AG09319 (cell line): ENCODE measurements at regions not wholly inside any gene's neighbourhood (a gene's known extent, or its start where the extent isn't known, plus 50 kb on each side); places are given as distances from the start of the nearest gene placed in this dataset.

Experiments used
- DNase-seq: peaks from one replicate; pipeline ENCODE4 v3.0.0-alpha.2; 2010; ENCODE audit warnings: low read depth; ENCODE audit errors: extremely low read depth
- TF ChIP-seq, protein P1 (sequence below): IDR thresholded peaks from 2 replicates; pipeline ENCODE4 v1.5.1; 2011; ENCODE audit warnings: low read depth, mild to moderate bottlenecking, inconsistent platforms, low read length, moderate library complexity

DNA sequence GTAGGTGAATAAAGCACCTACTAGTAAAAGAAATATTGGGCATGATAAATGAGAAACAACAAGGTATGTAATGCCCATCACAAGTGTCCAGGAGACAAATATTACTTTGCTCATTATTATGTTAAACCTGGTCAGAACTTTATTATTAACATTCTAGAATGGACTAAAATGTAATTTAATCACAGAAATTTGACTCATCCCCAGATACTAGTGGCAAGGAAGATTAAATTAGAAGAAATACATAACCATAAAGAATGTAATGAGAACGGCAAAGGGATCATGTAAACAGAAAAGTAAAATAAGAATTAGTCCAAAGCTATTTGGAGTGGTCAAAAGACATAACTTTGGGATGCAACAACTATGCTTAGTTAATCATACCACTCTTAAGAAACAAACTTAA, 71.2 kb upstream of the STAC start:
- TF ChIP-seq, protein P1, sequence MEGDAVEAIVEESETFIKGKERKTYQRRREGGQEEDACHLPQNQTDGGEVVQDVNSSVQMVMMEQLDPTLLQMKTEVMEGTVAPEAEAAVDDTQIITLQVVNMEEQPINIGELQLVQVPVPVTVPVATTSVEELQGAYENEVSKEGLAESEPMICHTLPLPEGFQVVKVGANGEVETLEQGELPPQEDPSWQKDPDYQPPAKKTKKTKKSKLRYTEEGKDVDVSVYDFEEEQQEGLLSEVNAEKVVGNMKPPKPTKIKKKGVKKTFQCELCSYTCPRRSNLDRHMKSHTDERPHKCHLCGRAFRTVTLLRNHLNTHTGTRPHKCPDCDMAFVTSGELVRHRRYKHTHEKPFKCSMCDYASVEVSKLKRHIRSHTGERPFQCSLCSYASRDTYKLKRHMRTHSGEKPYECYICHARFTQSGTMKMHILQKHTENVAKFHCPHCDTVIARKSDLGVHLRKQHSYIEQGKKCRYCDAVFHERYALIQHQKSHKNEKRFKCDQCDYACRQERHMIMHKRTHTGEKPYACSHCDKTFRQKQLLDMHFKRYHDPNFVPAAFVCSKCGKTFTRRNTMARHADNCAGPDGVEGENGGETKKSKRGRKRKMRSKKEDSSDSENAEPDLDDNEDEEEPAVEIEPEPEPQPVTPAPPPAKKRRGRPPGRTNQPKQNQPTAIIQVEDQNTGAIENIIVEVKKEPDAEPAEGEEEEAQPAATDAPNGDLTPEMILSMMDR, result no peak
- DNase-seq, result no peak

DNA sequence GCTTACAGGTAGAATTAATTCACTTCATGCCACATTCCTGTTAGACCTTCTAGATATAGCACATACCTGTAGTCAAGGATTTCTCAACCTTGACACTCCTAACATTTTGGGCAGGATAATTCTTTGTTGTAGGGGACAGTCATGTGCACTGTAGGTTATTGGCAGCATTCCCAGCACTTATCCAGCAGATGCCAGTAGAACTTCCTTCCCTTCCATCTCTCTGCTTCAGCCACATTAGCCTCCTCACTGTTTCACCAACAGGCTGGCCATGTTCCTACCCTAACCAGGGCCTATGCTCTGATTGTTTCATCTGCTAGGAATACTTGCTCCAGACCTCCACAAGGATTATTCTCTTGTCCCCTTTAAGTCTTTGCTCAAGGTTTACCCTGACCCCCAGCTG, 68.0 kb upstream of the STAC start:
- TF ChIP-seq, protein P1, result no peak
- no peak for DNase-seq

DNA sequence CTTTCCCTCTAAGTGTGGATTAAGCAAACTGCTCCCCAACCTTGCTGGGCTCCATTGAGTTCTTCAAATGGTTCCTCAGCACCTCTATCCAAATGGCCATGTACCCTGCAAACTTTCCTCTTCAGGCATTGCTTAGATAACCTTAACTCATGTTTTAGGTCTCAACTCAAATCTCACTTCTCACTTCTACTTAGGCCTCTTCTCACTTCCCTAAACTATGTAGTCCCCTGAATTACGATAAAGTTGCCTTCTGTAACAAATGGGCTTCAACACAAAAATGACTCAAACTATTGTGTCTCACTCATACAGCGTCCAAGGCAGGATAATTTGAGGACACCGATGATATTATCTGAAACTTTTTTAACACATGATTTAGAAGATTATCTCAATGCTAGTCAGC, 62.4 kb upstream of the STAC start:
- TF ChIP-seq, protein P1, result no peak
- no peak for DNase-seq

DNA sequence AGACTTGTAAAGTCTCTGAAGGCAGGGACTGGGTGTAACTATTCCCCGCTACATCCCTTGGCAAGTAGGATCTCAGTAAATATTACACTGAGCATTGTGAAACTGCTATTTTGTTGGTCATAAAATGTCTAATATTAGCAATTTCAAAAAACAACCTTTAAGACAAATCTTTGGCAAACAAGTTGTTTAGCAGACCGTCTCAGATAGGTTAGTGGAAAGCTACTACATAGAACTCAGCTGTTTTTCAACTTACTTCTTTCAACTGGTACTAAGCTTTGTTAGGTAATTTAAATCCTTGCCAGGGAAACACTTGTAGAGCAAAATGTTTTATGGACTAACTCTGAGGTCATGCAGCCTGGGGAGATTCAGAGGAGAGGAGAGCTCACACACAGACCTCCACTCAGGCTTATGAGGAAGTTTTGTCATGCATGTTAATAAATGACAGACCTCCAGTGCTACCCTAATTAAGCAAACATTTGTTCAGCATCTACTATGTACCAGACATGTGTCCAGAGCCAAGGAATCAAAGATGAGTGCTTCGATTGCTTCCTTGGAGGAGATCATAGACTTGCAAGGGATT, 61.6 kb upstream of the STAC start:
- DNase-seq, result no peak
- TF ChIP-seq, protein P1, result no peak

DNA sequence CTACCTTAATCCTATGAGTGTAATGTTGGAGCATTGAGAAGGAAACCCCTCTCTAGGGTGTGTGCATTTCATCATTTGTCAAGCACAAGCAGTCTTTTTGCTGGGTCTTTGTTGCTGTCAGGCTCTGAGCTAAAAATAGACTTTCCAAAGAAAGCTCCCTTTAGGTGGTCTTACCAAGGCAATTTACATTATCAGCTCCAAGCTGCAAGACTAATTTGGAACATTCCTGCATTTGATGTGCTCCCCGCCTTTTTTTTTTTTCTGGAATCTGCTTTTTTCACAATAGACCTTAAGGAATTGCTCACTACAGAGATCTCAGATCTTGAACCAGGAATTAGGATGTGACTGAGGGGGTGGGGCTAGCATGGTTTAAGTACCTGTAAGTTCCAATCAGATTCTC, 60.6 kb upstream of the STAC start:
- TF ChIP-seq, protein P1, result no peak
- DNase-seq, result no peak
